HEK293 (cell line): ENCODE measurements at regions not wholly inside any gene's neighbourhood (a gene's known extent, or its start where the extent isn't known, plus 50 kb on each side); places are given as distances from the start of the nearest gene placed in this dataset.

Experiments
- CTCF ChIA-PET: fragments of 350-600 bp; formaldehyde crosslinking; extraction: SDS; loops from one replicate; lab custom pipeline; 2021; ENCODE audit warnings: antibody characterized with exemption; lab: Yijun Ruan, JAX
- POLR2A ChIA-PET: fragments of 300-600 bp; formaldehyde crosslinking; extraction: SDS; loops from one replicate; lab custom pipeline; 2020; ENCODE audit warnings: antibody characterized with exemption, inconsistent platforms; lab: Yijun Ruan, JAX
- H3K27ac ChIP-seq: fragments of 200-500 bp; sonication (Bioruptor generic); 2 replicates; pipeline ENCODE4 v1.5.1; 2014; ENCODE audit warnings: low read depth, low read length, control low read depth, inconsistent platforms; ENCODE audit errors: extremely low read depth
- H3K36me3 ChIP-seq, 2 experiments: fragments of 200-500 bp in 1 of 2; sonication (Bioruptor generic) in 1 of 2; 1 replicate in 1 of 2; 2 replicates in 1 of 2; pipeline ENCODE4 v1.5.1; 2014 to 2017; ENCODE audit warnings: inconsistent platforms in 2 of 2, low read length in 2 of 2; ENCODE audit not compliant: control insufficient read depth in 2 of 2, insufficient read depth in 1 of 2
- H3K4me1 ChIP-seq: fragments of 200-500 bp; sonication (Bioruptor generic); 2 replicates; pipeline ENCODE4 v1.5.1; 2014; ENCODE audit warnings: mild to moderate bottlenecking, low read length, inconsistent platforms; ENCODE audit not compliant: control insufficient read depth, insufficient read depth
- H3K4me3 ChIP-seq: 2 replicates; pipeline ENCODE4 v1.5.1; 2011; ENCODE audit warnings: low read depth, mild to moderate bottlenecking, control low read depth, low read length, moderate library complexity
- H3K9me3 ChIP-seq: fragments of 200-500 bp; sonication (Bioruptor generic); 2 replicates; pipeline ENCODE4 v1.5.1; 2014; ENCODE audit warnings: low read depth, low read length, inconsistent platforms; ENCODE audit not compliant: control insufficient read depth, insufficient read depth
- KLF10 ChIP-seq: fragments of 450-650 bp; IDR thresholded peaks from 2 replicates; pipeline ENCODE4 v1.5.1; 2018; ENCODE audit warnings: missing biosample characterization, mild to moderate bottlenecking, missing genetic modification characterization
- KLF17 ChIP-seq: fragments of 450-650 bp; formaldehyde crosslinking; IDR thresholded peaks from 2 replicates; pipeline ENCODE4 v1.5.1; 2016; ENCODE audit warnings: missing biosample characterization, missing genetic modification characterization
- PRDM2 ChIP-seq: fragments of 450-650 bp; formaldehyde crosslinking; IDR thresholded peaks from 2 replicates; pipeline ENCODE4 v1.5.1; 2016; ENCODE audit warnings: missing biosample characterization, missing genetic modification characterization, borderline replicate concordance
- SALL2 ChIP-seq: fragments of 450-650 bp; formaldehyde crosslinking; IDR thresholded peaks from 2 replicates; pipeline ENCODE4 v1.5.0; 2017; ENCODE audit warnings: missing biosample characterization, mild to moderate bottlenecking, missing genetic modification characterization, borderline replicate concordance
- SP3 ChIP-seq: fragments of 450-650 bp; formaldehyde crosslinking; IDR thresholded peaks from 2 replicates; pipeline ENCODE4 v1.5.1; 2016; ENCODE audit warnings: missing biosample characterization, missing genetic modification characterization
- ZBTB20 ChIP-seq: fragments of 450-650 bp; formaldehyde crosslinking; IDR thresholded peaks from 2 replicates; pipeline ENCODE4 v1.5.1; 2016; ENCODE audit warnings: missing biosample characterization, missing genetic modification characterization
- ZFP37 ChIP-seq: fragments of 450-650 bp; formaldehyde crosslinking; IDR thresholded peaks from 2 replicates; pipeline ENCODE4 v1.5.1; 2016; ENCODE audit warnings: missing biosample characterization, missing genetic modification characterization
- ZNF112 ChIP-seq: fragments of 450-650 bp; formaldehyde crosslinking; IDR thresholded peaks from 2 replicates; pipeline ENCODE4 v1.5.0; 2017; ENCODE audit warnings: missing biosample characterization, missing genetic modification characterization
- ZNF350 ChIP-seq: fragments of 450-650 bp; formaldehyde crosslinking; IDR thresholded peaks from 2 replicates; pipeline ENCODE4 v1.5.0; 2017; ENCODE audit warnings: missing biosample characterization, mild to moderate bottlenecking, missing genetic modification characterization
- ZNF501 ChIP-seq: fragments of 450-650 bp; formaldehyde crosslinking; IDR thresholded peaks from 2 replicates; pipeline ENCODE4 v1.5.1; 2016; ENCODE audit warnings: missing biosample characterization, missing genetic modification characterization
- ZNF548 ChIP-seq: fragments of 450-650 bp; formaldehyde crosslinking; IDR thresholded peaks from 2 replicates; pipeline ENCODE4 v1.5.1; 2016; ENCODE audit warnings: missing biosample characterization, missing genetic modification characterization
- ZNF610 ChIP-seq: fragments of 450-650 bp; formaldehyde crosslinking; IDR thresholded peaks from 2 replicates; pipeline ENCODE4 v1.5.1; 2016; ENCODE audit warnings: missing biosample characterization, missing genetic modification characterization, borderline replicate concordance
- ZNF623 ChIP-seq: fragments of 450-650 bp; formaldehyde crosslinking; IDR thresholded peaks from 2 replicates; pipeline ENCODE4 v1.5.1; 2016; ENCODE audit warnings: missing biosample characterization, missing genetic modification characterization
- ZNF629 ChIP-seq: fragments of 450-650 bp; formaldehyde crosslinking; IDR thresholded peaks from 2 replicates; pipeline ENCODE4 v1.5.1; 2017; ENCODE audit warnings: missing biosample characterization, missing genetic modification characterization
- ZNF639 ChIP-seq: fragments of 450-650 bp; formaldehyde crosslinking; IDR thresholded peaks from 2 replicates; pipeline ENCODE4 v1.5.1; 2016; ENCODE audit warnings: missing biosample characterization, missing genetic modification characterization
- ZNF785 ChIP-seq: fragments of 450-650 bp; formaldehyde crosslinking; IDR thresholded peaks from 2 replicates; pipeline ENCODE4 v1.5.1; 2016; ENCODE audit warnings: missing biosample characterization, missing genetic modification characterization
- ZNF837 ChIP-seq: fragments of 450-650 bp; formaldehyde crosslinking; IDR thresholded peaks from 2 replicates; pipeline ENCODE4 v1.5.1; 2016; ENCODE audit warnings: missing biosample characterization, missing genetic modification characterization
- ZNF843 ChIP-seq: fragments of 450-650 bp; formaldehyde crosslinking; IDR thresholded peaks from 2 replicates; pipeline ENCODE4 v1.5.1; 2016; ENCODE audit warnings: missing biosample characterization, missing genetic modification characterization
- ZSCAN30 ChIP-seq: fragments of 450-650 bp; IDR thresholded peaks from 2 replicates; pipeline ENCODE4 v1.5.1; 2018; ENCODE audit warnings: missing biosample characterization, mild to moderate bottlenecking, missing genetic modification characterization, moderate library complexity

GRCh38 chr10:89887830-89888229 lies 186.4 kb downstream of the KIF20B start (continued):
- no peak for TF ChIP-seq PRDM2
- TF ChIP-seq ZNF629 (tag by site-specific recombination): no peak
- TF ChIP-seq ZBTB20 (tag by site-specific recombination): no peak

- no peak for TF ChIP-seq ZNF837 (tag by site-specific recombination)
- no peak for TF ChIP-seq ZNF639 (tag by site-specific recombination)
- no peak for TF ChIP-seq ZNF623
- TF ChIP-seq SALL2 (tag by site-specific recombination): no peak
- Histone ChIP-seq H3K36me3 (no peaks in the 10 kb centered on the region), H3K9me3 (no peaks in the 10 kb centered on the region), H3K4me3 (no peak overlapping the region), H3K27ac (no peak overlapping the region), H3K4me1 (no peaks in the 10 kb centered on the region)
- CTCF ChIA-PET: interaction anchor here (0.7 kb wide), 1 partner anchor 48 kb away, joined by 4 read pairs; no protein-coding TSS in a partner anchor
- POLR2A ChIA-PET: no interaction called here
Observed at GRCh38 chr10:89888321-89889070, 187.1 kb downstream of the KIF20B start.

GRCh38 chr10:89889606-89890005 lies 188.2 kb downstream of the KIF20B start:
- Histone ChIP-seq H3K9me3 (no peaks in the 10 kb centered on the region), H3K27ac (no peak overlapping the region), H3K36me3 (no peaks in the 10 kb centered on the region), H3K4me3 (no peak overlapping the region), H3K4me1 (no peaks in the 10 kb centered on the region)
- CTCF ChIA-PET: no interaction called here
- no peak for TF ChIP-seq ZNF610 (tag by site-specific recombination)
- TF ChIP-seq ZNF548 (tag by site-specific recombination): no peak
- TF ChIP-seq ZFP37 (tag by site-specific recombination): no peak
- no peak for TF ChIP-seq KLF17 (tag by site-specific recombination)
- no peak for TF ChIP-seq ZNF623
- no peak for TF ChIP-seq ZNF785 (tag by site-specific recombination)
- no peak for TF ChIP-seq ZNF350 (tag by site-specific recombination)
- TF ChIP-seq SP3 (tag by site-specific recombination): no peak
- no peak for TF ChIP-seq KLF10
- no peak for TF ChIP-seq ZNF843 (tag by site-specific recombination)
- TF ChIP-seq ZNF112 (tag by site-specific recombination): no peak
- no peak for TF ChIP-seq ZSCAN30 (tag by site-specific recombination)
- TF ChIP-seq ZNF501: no peak
- POLR2A ChIA-PET: no interaction called here
